Fibroblast of skin of back (primary cell): ENCODE measurements at regions not wholly inside any gene's neighbourhood (a gene's known extent, or its start where the extent isn't known, plus 50 kb on each side); places are given as distances from the start of the nearest gene placed in this dataset.
"Not testable (repeated sequence)": the region's sequence is repeated elsewhere in the genome, so short reads cannot be mapped to it uniquely, and the experiment has no call there.

Experiments
- DNase-seq: peaks from one replicate; pipeline ENCODE4 v3.0.0-alpha.2; 2013

- no peak for DNase-seq
Measured at GRCh38 chrX:139475432-139475831, 55.1 kb upstream of the F9 start.

GRCh38 chrX:139461945-139462344 is 68.6 kb upstream of the F9 start:
- DNase-seq = not testable (repeated sequence)

- no peak for DNase-seq
Measured at GRCh38 chrX:139454743-139455142, 75.8 kb upstream of the F9 start.

- DNase-seq = peak; percentile 20
Measured at GRCh38 chrX:139448996-139449395, 81.5 kb upstream of the F9 start.

- DNase-seq = no peak
Measured at GRCh38 chrX:139446832-139447231, 83.7 kb upstream of the F9 start.

DNA sequence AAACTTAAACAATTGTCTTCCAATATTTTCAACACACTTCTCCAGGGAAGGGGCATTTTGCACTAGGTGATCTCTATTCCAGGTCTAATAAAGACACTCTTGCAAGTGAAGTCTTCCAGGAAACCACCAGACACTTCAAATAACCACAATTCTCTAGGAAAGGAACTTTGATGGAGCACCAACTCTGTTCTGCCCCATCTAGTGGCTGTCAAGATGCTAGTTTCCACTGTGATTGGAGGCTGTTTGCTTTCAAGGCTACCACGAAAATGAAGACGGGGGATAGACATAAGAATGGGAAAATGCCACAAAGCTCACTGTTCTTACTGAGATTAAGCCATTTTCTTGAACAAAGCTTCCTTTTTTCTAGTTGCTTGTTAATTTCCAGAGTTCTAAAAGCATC is 100.6 kb upstream of the F9 start:
- DNase-seq = no peak

- no peak for DNase-seq
Measured at GRCh38 chrX:139423186-139423585, 107.4 kb upstream of the F9 start.

GRCh38 chrX:139398258-139398657 is 132.3 kb upstream of the F9 start:
- not testable (repeated sequence) for DNase-seq

DNA sequence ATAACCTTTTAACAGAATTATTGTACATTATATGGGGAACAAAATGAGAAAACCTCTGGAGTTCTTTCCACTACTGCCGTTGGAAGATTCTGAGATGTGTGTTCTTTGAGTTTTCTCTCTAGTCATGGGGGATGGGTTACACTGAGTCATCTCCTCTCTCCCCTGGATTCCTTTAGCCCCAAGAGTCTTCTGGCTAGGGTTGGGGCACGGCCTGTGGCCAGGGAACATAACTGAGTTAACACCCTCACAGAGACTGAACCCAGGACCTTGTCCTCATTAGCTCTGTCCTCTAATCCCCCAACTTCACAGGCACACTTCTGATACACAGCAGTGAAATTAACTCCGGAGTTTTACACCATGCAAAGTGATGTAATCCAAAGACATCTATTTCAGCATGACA is 142.3 kb upstream of the F9 start:
- peak; percentile 1 for DNase-seq

- no peak for DNase-seq
Measured at GRCh38 chrX:139382529-139382928, 148.0 kb upstream of the F9 start.

- not testable (repeated sequence) for DNase-seq
Measured at GRCh38 chrX:139376547-139376946, 154.0 kb upstream of the F9 start.

DNA sequence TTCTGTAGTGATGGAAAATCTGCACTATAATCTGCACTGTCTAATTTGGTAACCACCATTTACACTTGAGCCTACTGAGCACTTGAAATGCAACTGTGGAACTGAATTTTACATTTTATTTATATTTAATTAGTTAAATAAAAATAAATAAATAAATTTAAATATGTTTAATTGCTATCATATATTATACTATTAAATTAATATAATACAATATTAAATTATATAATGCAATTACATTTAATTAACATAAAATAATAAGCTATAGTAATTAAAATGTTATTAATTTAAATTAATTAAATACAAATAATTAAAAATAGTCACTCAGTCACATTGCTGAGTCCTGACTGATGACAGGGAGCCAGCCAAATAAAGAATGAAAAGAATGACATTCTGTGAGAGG is 170.2 kb upstream of the F9 start:
- DNase-seq = no peak

DNA sequence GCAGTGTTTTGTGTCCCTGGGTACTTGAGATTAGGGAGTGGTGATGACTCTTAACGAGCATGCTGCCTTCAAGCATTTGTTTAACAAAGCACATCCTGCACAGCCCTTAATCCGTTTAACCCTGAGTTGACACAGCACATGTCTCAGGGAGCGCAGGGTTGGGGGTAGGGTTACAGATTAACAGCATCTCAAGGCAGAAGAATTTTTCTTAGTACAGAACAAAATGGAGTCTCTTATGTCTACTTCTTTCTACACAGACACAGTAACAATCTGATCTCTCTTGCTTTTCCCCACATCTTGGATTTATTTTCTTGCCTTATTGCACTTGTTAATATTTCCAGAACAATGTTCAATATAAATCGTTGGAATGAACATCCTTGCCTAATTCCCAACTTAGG is 187.9 kb upstream of the F9 start:
- not testable (repeated sequence) for DNase-seq

GRCh38 chrX:139341855-139342593 is 188.5 kb upstream of the F9 start:
- DNase-seq = not testable (repeated sequence)

DNA sequence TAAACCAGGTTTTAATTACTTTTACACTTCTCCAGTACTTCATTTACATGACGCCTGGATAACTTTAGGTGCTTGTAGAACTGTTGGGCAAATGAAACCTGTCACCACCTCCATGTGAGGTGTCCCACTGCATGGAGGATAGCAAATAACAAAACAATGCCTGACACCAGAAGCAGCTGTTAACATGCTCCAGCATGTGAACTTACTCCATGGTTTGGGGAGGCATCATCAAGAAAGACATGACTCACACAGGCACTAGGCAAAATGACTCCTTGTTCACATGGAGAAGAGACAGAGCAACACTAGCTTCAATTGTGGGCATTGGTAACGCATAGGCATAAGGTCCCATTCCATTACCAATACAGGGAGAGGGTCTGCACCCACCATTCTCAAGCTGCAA is 198.1 kb upstream of the F9 start:
- DNase-seq = no peak

GRCh38 chrX:139327355-139327754 is 203.2 kb upstream of the F9 start:
- DNase-seq = no peak

- no peak for DNase-seq
Measured at GRCh38 chrX:139324756-139325155, 205.8 kb upstream of the F9 start.

DNA sequence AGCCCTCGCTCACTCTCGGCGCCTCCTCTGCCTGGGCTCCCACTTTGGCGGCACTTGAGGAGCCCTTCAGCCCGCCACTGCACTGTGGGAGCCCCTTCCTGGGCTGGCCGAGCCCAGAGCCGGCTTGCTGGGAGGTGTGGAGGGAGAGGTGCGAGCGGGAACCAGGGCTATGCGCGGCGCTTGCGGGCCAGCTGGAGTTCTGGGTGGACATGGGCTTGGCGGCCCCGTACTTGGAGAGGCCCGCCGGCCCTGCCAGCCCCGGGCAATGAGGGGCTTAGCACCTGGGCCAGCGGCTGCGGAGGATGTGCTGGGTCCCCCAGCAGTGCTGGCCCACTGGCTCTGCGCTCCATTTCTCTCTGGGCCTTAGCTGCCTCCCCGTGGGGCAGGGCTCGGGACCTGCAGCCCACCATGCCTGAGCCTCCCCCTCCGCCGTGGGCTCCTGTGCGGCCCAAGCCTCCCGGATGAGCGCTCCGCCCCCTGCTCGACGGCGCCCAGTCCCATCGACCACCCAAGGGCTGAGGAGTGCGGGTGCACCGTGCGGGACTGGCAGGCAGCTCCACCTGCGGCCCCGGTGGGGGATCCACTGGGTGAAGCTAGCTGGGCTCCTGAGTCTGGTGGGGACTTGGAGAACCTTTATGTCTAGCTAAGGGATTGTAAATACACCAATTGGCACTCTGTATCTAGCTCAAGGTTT is 209.7 kb upstream of the F9 start:
- DNase-seq = not testable (repeated sequence)

GRCh38 chrX:139306675-139307074 is 223.9 kb upstream of the F9 start:
- DNase-seq = not testable (repeated sequence)

DNA sequence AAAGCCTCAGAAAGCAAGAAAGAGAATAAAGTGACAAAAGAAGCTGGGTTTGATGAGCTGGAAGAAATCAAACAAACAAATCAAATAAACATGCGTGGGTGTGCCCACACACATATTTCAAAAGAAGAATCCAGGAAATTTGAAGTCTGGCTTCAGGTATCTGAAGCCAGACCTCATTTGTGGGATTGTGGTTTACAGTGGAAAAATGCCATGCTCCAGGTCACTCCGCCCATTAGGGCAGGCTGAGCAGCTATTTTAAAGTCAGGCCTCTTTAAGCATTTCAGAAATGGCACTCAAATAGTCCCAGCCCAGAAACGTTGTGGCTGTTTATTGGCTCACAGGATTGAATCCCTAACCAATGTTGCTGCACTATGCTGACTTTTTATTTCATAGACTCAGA is 226.1 kb upstream of the F9 start:
- no peak for DNase-seq

DNA sequence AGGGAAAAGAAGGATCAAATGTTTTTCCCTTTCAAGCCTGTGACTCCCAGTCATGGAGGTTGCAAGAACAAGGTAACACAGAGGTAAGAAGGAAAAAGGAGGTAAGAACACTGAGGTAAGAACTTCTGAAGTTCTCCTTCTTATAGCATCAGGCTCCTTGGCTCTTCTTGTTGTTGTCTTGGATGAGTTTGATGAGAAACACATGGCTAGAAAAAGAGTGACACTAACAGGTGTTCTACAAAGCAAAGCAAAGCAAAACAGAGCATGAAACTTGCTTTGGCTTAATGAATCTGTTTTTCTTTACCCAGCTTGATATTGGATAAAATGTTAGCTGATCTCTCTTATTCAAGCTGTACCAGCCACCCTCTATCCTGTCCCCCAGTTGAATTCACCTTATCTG is 231.2 kb upstream of the F9 start:
- no peak for DNase-seq

DNA sequence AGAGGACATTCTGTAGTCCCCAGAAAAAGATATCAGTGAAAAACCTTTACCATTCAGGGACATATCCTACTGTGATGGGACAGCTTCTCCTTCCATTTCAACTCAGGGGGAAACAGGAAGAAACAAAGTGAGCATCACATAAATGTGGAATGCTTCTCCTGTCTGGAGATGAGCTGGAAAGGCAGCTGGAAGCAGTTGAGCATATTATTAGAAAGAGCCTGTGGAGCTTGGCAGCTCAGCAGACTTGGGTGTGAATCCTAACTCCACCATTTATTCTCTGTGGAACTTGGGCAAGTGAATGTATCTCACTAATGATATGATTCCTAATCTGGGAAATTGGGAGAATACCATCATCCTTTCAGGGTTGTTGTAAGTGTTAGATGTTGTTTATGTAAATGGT is 232.1 kb upstream of the F9 start:
- DNase-seq = no peak

DNA sequence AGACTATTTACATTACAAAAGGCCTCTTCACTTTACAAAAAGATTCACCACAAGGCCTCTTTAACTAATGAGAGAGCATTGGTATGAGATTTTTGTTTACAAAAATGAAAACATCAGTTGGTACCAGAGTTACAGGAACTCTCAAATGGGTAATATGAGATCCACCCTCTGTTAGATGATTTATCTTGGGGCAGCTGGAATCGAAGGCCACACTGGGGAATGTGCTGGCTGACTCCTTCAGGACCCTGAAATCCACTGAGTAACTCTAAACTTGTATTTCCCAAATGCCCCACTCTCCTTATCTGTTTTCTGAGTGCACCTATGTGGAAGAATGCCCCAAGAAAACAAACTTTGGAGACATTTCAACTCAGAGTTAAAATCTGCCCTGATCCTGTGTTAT is 232.9 kb upstream of the F9 start:
- no peak for DNase-seq

- DNase-seq = no peak
Measured at GRCh38 chrX:139293991-139294390, 236.5 kb upstream of the F9 start.
